SK-N-SH (cell line): ENCODE measurements at regions not wholly inside any gene's neighbourhood (a gene's known extent, or its start where the extent isn't known, plus 50 kb on each side); places are given as distances from the start of the nearest gene placed in this dataset.

ENCODE experiments used
- CTCF ChIA-PET: fragments of 300-600, 350-600 bp; formaldehyde crosslinking; extraction: SDS; loops from one replicate; lab custom pipeline; 2021; lab: Yijun Ruan, JAX
- POLR2A ChIA-PET: fragments of 350-600 bp; sonication (Branson Sonifier 250); formaldehyde crosslinking; extraction: SDS; loops from one replicate; lab custom pipeline; 2020; ENCODE audit warnings: antibody characterized with exemption, inconsistent platforms; lab: Yijun Ruan, JAX
- DNase-seq: peaks from one replicate; pipeline ENCODE4 v3.0.0; 2012
- H2AFZ ChIP-seq: fragments of 200-600 bp; sonication (generic); 2 replicates; pipeline ENCODE4 v1.8.1; 2016; ENCODE audit warnings: antibody characterized with exemption, mild to moderate bottlenecking, low read depth
- H3F3A ChIP-seq: fragments of 200-600 bp; sonication (generic); replicated peaks from 2 replicates; pipeline ENCODE3; 2016; ENCODE audit warnings: antibody characterized with exemption, mild to moderate bottlenecking; ENCODE audit not compliant: insufficient read depth
- H3K27ac ChIP-seq, 2 experiments: fragments of 200-500 bp in 1 of 2; fragments of 200-600 bp in 1 of 2; sonication (Bioruptor generic) in 1 of 2; sonication (generic), shearing (Covaris generic) in 1 of 2; 2 replicates each; pipeline versions ENCODE4 v1.5.1 to v1.6.1; 2014 to 2016; ENCODE audit warnings: low read depth in 2 of 2, inconsistent platforms in 1 of 2, low read length in 1 of 2, mild to moderate bottlenecking in 1 of 2, mixed read lengths in 1 of 2
- H3K27me3 ChIP-seq: fragments of 200-600 bp; sonication (generic), shearing (Covaris generic); 2 replicates; pipeline ENCODE4 v1.6.1; 2016; ENCODE audit warnings: mixed run types; ENCODE audit not compliant: insufficient read depth
- H3K36me3 ChIP-seq, 2 experiments: fragments of 200-500 bp in 1 of 2; fragments of 200-600 bp in 1 of 2; sonication (Bioruptor generic) in 1 of 2; sonication (generic) in 1 of 2; replicated peaks in 1 of 2; 2 replicates each; pipeline versions ENCODE3 to v1.5.1; 2014 to 2016; ENCODE audit warnings: low read length in 1 of 2, mild to moderate bottlenecking in 1 of 2; ENCODE audit not compliant: insufficient read depth in 2 of 2, control insufficient read depth in 1 of 2
- H3K4me1 ChIP-seq, 2 experiments: fragments of 200-500 bp in 1 of 2; fragments of 200-600 bp in 1 of 2; sonication (Bioruptor generic) in 1 of 2; sonication (generic), shearing (Covaris generic) in 1 of 2; 2 replicates each; pipeline versions ENCODE4 v1.5.1 to v1.6.1; 2014 to 2016; ENCODE audit warnings: low read depth in 1 of 2, low read length in 1 of 2, mixed run types in 1 of 2; ENCODE audit not compliant: insufficient read depth in 2 of 2, control insufficient read depth in 1 of 2
- H3K4me2 ChIP-seq: fragments of 200-600 bp; sonication (generic), shearing (Covaris generic); 2 replicates; pipeline ENCODE4 v1.6.1; 2017; ENCODE audit warnings: mixed run types
- H3K4me3 ChIP-seq, 2 experiments: fragments of 200-500 bp in 1 of 2; fragments of 200-600 bp in 1 of 2; sonication (Bioruptor generic) in 1 of 2; sonication (generic), shearing (Covaris generic) in 1 of 2; 2 replicates each; pipeline versions ENCODE4 v1.5.1 to v1.8.1; 2014 to 2016; ENCODE audit warnings: low read depth in 2 of 2, inconsistent platforms in 1 of 2, low read length in 1 of 2, mild to moderate bottlenecking in 1 of 2, mixed read lengths in 1 of 2, moderate library complexity in 1 of 2
- H3K79me2 ChIP-seq: fragments of 200-600 bp; sonication (generic); 2 replicates; pipeline ENCODE4 v1.8.1; 2017; ENCODE audit warnings: mild to moderate bottlenecking; ENCODE audit not compliant: insufficient read depth
- H3K9ac ChIP-seq: fragments of 200-600 bp; sonication (generic); 2 replicates; pipeline ENCODE4 v1.6.1; 2017; ENCODE audit warnings: mixed run types
- H3K9me2 ChIP-seq: fragments of 200-600 bp; sonication (generic); 2 replicates; pipeline ENCODE4 v1.6.1; 2017; ENCODE audit warnings: mixed run types
- H3K9me3 ChIP-seq: fragments of 200-600 bp; sonication (generic); 2 replicates; pipeline ENCODE4 v1.6.1; 2017; ENCODE audit warnings: mixed run types, mild to moderate bottlenecking, moderate library complexity
- H4K20me1 ChIP-seq: fragments of 200-600 bp; sonication (generic); 2 replicates; pipeline ENCODE4 v1.6.1; 2017; ENCODE audit warnings: mild to moderate bottlenecking, mixed run types; ENCODE audit not compliant: insufficient read depth
- EP300 ChIP-seq, 2 experiments: IDR thresholded peaks; 2 replicates each; pipeline versions ENCODE4 v1.4.0 to v1.6.1; 2012; ENCODE audit warnings: borderline replicate concordance in 1 of 2, low read depth in 1 of 2, low read length in 1 of 2
- EZH2phosphoT487 ChIP-seq: fragments of 200-600 bp; sonication (generic); IDR thresholded peaks from 2 replicates; pipeline ENCODE4 v1.6.1; 2017; ENCODE audit warnings: low read depth, mixed run types, mild to moderate bottlenecking, antibody characterized with exemption, moderate library complexity, borderline replicate concordance
- FOXJ3 ChIP-seq: sonication (generic); formaldehyde crosslinking; IDR thresholded peaks from 2 replicates; pipeline ENCODE4 v1.5.1; 2020; ENCODE audit warnings: mild to moderate bottlenecking, missing genetic modification reagents
- FOXM1 ChIP-seq: IDR thresholded peaks from 2 replicates; pipeline ENCODE4 v1.4.0; 2012; ENCODE audit warnings: low read depth, mild to moderate bottlenecking
- GABPA ChIP-seq: IDR thresholded peaks from 2 replicates; pipeline ENCODE4 v1.4.0; 2012; ENCODE audit warnings: low read depth, mild to moderate bottlenecking
- JUND ChIP-seq: IDR thresholded peaks from 2 replicates; pipeline ENCODE4 v1.4.0; 2012
- MAX ChIP-seq: IDR thresholded peaks from 2 replicates; pipeline ENCODE4 v1.4.0; 2012; ENCODE audit warnings: low read depth
- MEF2A ChIP-seq: IDR thresholded peaks from 2 replicates; pipeline ENCODE4 v1.4.0; 2012; ENCODE audit warnings: low read depth, borderline replicate concordance
- MXI1 ChIP-seq: IDR thresholded peaks from 2 replicates; pipeline ENCODE4 v1.6.1; 2012; ENCODE audit warnings: mild to moderate bottlenecking, low read depth, low read length, improper control_type of control experiment
- NFIC ChIP-seq: IDR thresholded peaks from 2 replicates; pipeline ENCODE4 v1.4.0; 2012; ENCODE audit warnings: borderline replicate concordance
- NRF1 ChIP-seq: IDR thresholded peaks from 2 replicates; pipeline ENCODE4 v1.6.1; 2012; ENCODE audit warnings: low read depth, mild to moderate bottlenecking, low read length
- PBX3 ChIP-seq: IDR thresholded peaks from 2 replicates; pipeline ENCODE4; 2012
- RAD21 ChIP-seq: IDR thresholded peaks from 2 replicates; pipeline ENCODE4 v1.6.1; 2012; ENCODE audit warnings: mild to moderate bottlenecking, low read length
- RCOR1 ChIP-seq: fragments of 150-350 bp; IDR thresholded peaks from 2 replicates; pipeline ENCODE4 v1.6.1; 2017; ENCODE audit warnings: antibody characterized with exemption, low read length
- RXRA ChIP-seq: IDR thresholded peaks from 2 replicates; pipeline ENCODE4 v1.4.0; 2012; ENCODE audit warnings: low read depth, mild to moderate bottlenecking, borderline replicate concordance
- SIN3A ChIP-seq: IDR thresholded peaks from 2 replicates; pipeline ENCODE4 v1.6.1; 2012; ENCODE audit warnings: low read depth, mild to moderate bottlenecking, low read length, moderate library complexity, borderline replicate concordance
- TEAD4 ChIP-seq: IDR thresholded peaks from 2 replicates; pipeline ENCODE4 v1.4.0; 2012; ENCODE audit warnings: mild to moderate bottlenecking, borderline replicate concordance; ENCODE audit not compliant: insufficient read depth
- YY1 ChIP-seq: IDR thresholded peaks from 2 replicates; pipeline ENCODE4 v1.4.0; 2012; ENCODE audit warnings: low read depth, mild to moderate bottlenecking
- WGBS: methylation state at CpG from one replicate; pipeline ENCODE4 v1.1.6; 2017; ENCODE audit warnings: low lambda C conversion rate; 5-methylcytosine and 5-hydroxymethylcytosine counted together
- TF ChIP-seq, protein P1 (sequence below): fragments of 150-350 bp; IDR thresholded peaks from 2 replicates; pipeline ENCODE4 v1.6.1; 2016; ENCODE audit warnings: mild to moderate bottlenecking, low read depth, low read length
- TF ChIP-seq, protein P2 (sequence below): IDR thresholded peaks from 2 replicates; pipeline ENCODE4 v1.4.0; 2012; ENCODE audit warnings: low read depth, borderline replicate concordance

DNA sequence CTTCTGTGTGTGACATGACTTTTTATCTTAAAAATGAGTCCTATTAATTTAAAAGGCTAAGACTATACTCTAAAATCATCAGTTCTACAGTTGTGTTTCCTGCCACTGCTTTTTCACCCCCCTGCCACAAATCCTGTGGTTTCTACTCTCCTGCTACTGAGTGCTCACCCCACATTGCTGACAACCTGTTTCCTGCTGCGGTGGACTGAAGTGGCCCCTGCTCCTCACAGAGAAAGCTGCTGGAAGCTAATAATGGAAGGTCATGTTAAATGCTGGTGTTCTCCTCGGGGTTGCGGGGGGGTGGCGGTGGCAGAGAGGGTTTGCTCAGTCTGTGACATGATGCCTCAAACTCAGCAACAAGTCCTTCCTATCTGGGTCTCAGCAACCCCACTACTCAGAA is 113.2 kb upstream of the INHBA start (continued):
- TF ChIP-seq RAD21 (no peak), NRF1 (no peak), RCOR1 (no peak), MAX (no peak), EZH2phosphoT487 (no peak), RXRA (no peak)

DNA sequence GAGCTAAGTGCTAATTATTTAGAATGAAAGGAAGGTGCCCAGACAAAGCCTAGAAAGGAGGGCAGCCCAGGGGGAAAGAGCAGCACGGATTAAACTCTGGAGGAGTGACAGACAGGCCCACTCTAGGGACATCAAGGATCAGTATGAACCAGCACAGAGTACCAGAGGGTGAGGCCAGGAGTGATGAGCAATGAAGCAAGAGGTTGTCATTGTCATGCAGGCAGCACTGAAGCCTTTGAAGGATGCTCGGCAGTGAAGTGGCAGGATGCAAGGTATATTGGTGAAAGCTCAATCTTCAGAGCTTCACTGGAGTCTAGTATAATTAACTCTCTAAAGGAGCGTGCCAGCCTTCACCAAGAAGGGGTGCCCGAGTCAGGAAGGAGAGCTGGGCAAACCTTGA is 112.0 kb upstream of the INHBA start:
- Histone ChIP-seq H3K36me3 (peaks cover 0 to under 1% of the 10 kb centered on the region in 2 experiments), H2AFZ (no peak overlapping the region), H3K4me1 (peaks cover 0 to 7% of the 10 kb centered on the region in 2 experiments; a peak in 1 of 4 replicates), H4K20me1 (no peaks in the 10 kb centered on the region), H3K9ac (no peak overlapping the region), H3K9me2 (no peaks in the 10 kb centered on the region), H3K79me2 (no peaks in the 10 kb centered on the region), H3K27me3 (no peaks in the 10 kb centered on the region), H3K27ac (no peak overlapping the region), H3F3A (peaks cover 6% of the 10 kb centered on the region), H3K4me3 (no peak overlapping the region), H3K9me3 (peaks cover 6% of the 10 kb centered on the region; the same call in 1 of the 2 replicates), H3K4me2 (no peak overlapping the region)
- ChIA-PET POLR2A (no interaction called here), CTCF (no interaction called here)
- TF ChIP-seq EZH2phosphoT487 (no peak), NRF1 (no peak), GABPA (no peak), PBX3 (no peak), RCOR1 (no peak), NFIC (no peak), JUND (no peak), FOXM1 (no peak), TEAD4 (no peak), SIN3A (no peak), MXI1 (no peak), MEF2A (no peak), YY1 (no peak), RAD21 (no peak), EP300 (IDR thresholded peaks at IDR 0.05; ENCODE audit: borderline replicate concordance in 1 of 2, low read depth in 1 of 2, low read length in 1 of 2) (no peak), FOXJ3 (no peak)
- TF ChIP-seq, protein P1, sequence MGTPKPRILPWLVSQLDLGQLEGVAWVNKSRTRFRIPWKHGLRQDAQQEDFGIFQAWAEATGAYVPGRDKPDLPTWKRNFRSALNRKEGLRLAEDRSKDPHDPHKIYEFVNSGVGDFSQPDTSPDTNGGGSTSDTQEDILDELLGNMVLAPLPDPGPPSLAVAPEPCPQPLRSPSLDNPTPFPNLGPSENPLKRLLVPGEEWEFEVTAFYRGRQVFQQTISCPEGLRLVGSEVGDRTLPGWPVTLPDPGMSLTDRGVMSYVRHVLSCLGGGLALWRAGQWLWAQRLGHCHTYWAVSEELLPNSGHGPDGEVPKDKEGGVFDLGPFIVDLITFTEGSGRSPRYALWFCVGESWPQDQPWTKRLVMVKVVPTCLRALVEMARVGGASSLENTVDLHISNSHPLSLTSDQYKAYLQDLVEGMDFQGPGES = no peak
- TF ChIP-seq, protein P2, sequence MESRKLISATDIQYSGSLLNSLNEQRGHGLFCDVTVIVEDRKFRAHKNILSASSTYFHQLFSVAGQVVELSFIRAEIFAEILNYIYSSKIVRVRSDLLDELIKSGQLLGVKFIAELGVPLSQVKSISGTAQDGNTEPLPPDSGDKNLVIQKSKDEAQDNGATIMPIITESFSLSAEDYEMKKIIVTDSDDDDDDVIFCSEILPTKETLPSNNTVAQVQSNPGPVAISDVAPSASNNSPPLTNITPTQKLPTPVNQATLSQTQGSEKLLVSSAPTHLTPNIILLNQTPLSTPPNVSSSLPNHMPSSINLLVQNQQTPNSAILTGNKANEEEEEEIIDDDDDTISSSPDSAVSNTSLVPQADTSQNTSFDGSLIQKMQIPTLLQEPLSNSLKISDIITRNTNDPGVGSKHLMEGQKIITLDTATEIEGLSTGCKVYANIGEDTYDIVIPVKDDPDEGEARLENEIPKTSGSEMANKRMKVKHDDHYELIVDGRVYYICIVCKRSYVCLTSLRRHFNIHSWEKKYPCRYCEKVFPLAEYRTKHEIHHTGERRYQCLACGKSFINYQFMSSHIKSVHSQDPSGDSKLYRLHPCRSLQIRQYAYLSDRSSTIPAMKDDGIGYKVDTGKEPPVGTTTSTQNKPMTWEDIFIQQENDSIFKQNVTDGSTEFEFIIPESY = no peak
- WGBS = 37% methylated on average over 4 of the region's 4 CpGs
- DNase-seq = no peak
